ENCODE measurements at regions not wholly inside any gene's neighbourhood (a gene's known extent, or its start where the extent isn't known, plus 50 kb on each side); places are given as distances from the start of the nearest gene placed in this dataset.

DNA sequence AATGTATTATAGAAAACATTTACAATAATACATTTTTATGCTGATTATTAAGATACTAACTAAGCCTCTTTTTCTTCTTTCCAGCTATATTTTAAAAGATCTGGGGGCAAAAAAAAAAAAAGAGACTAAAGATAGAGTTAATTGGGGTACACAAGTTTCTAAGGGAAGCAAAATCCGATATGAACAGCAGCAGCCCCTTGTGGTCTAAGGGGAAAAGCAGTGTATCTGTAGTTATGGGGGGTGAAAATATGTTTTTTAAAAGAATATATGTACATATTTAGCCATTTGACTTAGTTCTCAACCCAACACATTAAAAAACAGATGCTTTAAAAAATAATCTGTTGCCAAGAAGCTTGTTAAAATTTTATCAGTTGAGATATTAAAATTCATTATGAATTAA is 134.3 kb upstream of the POU5F2 start:
- no peak for DNase-seq

DNA sequence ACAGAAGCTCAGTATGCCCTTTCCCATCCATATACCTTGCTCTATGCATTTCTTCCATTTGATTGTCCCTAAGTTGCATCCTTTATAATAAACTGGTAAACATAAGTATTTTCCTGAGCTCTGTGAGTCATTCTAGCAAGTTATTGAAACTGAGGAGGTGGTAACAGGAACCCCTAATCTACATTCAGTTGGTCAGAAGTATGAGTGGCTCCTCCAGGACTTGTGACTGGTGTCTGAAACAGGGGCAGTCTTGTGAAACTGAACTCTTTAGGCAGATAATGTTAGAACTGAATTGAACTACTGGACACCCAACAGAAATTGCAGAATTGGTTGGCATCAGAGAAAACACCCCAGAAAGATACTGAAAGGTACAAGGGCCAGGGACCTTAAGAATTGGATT is 133.1 kb upstream of the POU5F2 start:
- no peak for DNase-seq

DNA sequence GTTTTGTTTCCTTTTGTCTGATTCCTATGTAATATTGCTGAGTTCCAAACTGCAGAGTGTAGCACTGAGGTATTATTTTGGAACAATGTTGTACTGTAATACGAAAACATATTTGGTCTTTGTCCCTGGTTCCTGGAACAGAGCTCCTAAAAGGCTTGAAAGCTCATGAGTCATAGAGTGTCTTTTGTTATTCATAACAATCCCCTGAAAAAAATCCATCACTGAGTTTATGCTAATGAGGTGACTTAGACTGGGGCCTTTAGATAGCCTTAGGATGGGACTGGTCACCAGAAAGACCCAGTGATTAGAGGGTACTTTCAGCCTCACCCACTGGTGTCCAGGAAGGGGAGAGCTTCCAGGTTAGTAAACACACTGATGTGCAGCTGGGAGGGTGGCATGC is 132.7 kb upstream of the POU5F2 start:
- DNase-seq, result no peak

DNA sequence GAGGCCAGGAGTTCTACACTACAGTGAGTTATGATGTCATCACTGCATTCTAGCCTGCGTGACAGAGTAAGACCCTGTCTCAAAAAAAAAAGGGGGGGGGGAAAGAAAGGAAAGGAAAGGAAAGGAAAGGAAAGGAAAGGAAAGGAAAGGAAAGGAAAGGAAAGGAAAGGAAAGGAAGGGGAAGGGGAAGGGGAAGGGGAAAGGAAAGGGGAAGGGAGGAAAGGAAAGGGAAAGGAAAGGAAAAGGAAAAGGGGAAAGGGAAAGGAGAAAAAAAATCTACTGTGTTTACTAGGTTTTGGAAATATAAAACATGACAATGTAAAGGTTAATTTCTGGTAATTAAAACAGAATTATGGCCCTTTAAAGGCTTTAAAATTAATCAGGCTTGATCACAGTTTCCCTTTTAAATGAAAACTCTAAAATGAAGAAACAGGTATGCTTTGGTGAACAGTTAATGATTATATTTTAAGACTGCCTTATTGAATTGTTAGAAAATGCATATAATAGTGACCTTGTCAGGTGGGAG is 131.9 kb upstream of the POU5F2 start:
- DNase-seq, result no peak

DNA sequence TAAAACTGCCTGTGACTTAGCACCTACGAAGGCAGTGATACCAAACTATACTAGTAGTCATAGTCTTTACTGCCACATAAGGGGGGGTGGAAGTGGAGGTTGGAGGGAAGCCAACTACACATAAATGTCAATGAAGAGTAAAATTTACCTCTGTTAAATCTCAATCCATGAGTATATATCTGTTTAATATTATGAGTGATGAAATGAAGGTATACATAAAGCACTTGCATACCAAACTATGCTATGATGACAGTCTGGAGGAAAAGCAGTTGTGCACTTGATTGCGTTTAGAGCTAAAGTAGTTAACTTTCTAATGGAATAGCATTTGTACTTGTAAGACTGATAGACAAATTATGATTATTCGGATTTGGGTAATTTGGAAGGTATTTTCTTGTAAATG is 129.2 kb upstream of the POU5F2 start:
- no peak for DNase-seq

DNA sequence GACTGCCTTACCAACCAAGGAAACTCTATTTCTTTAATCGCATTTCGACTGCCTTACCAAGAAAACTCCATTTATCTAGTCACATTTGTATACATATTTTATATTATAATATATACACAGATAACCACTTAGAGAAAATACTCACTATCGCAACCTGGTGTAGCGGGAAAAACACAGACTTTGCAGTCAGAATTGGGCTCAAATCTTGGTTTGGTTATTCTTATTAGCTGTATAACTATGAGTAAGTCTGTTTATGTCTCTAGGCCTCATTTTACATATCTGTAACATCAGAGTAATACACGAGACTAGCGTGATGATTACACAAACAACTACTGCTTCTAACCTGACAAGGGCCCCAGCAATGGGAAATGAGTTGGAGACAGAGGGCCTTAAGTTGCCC is 127.5 kb upstream of the POU5F2 start:
- no peak for DNase-seq

DNA sequence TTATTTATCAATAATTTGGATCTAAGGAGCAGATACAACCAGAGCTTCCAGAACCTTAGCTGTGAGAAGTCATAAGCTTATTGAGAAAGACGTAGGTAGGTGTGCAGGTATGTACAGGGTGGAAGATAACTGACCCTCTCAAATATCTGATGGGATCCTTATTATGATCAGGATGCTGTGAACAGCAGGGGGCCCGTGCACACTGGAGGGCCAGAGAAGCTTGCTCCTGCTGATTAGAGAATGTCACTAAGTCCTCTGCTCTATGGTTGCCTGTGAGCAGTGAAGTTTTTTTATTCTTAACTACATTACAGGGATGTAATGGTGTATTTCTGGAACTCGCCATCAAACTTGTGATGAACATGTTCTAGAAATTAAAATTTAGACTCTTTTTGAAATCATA is 108.9 kb upstream of the POU5F2 start:
- DNase-seq, result no peak

DNA sequence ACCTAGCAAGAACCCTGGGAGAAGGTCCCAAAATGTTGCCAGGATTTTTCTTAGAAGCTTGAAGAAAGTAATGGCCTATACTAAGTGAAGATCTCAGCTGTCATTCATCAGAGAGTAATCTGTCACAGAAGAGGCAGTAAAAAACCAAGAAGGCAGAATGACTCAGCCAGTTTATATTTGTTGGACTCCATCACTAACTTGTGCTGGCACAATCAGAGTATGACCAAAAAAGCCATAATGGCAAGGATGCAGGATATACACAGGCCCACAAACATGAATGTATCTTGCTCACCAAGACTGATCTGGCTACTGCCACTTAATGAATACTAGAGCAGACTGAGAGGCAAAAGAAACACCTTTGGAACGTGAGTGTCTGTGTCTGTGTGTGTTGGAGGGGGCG is 104.0 kb upstream of the POU5F2 start:
- DNase-seq, result no peak

DNA sequence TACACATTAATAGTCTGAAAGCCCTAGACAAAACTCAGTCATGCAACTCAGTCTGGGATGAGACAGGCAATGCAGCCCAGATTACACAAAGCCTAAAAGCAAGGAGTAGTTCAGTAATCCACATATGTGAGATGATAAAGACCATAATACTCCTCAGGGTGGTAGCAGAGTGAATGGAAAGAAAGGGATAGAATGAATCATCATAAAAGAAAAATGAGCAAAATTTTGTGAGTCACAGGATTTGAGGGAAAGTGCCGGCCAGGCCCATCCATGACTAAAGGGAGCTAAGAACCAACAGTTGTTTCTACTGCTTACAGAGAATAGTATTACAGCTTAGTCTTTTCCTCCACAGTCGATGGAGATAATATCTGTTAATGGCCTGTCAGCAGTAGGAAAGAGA is 90.0 kb upstream of the POU5F2 start:
- no peak for DNase-seq

DNA sequence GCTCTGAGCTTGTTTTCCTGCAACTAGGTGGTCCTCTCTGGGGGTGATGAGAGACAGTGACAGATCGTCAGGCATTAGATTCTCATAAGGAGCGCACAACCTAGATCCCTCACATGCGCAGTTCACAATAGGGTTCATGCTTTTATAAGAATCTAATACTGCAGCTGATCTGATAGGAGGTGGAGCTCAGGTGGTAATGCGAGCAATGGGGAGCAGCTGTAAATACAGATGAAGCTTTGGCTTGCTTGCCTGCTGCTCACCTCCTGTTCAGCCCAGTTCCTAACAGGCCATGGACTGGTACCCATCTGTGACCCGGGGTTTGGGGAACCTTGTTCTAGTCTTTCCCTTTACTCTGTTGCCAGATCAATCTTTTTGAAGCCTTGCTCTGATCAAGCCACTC is 89.5 kb upstream of the POU5F2 start:
- DNase-seq, result no peak

DNA sequence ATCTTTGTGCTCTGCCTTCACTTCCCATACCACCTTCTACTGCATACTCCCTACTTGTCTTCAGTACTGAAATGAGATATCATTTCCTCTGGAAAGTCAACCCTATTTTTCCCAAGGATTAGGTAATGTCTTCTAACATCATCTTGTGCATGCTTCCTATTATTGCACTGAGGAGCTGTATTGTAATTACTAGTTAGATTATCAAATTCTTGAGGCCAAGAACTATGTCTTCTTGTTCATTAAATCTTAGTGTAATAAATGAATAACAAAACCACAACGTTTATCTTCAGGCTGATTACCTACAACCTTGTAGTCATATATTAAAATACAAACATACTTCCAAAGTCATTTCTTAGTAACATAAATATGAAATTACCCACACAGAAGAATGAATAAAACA is 87.9 kb upstream of the POU5F2 start:
- no peak for DNase-seq

DNA sequence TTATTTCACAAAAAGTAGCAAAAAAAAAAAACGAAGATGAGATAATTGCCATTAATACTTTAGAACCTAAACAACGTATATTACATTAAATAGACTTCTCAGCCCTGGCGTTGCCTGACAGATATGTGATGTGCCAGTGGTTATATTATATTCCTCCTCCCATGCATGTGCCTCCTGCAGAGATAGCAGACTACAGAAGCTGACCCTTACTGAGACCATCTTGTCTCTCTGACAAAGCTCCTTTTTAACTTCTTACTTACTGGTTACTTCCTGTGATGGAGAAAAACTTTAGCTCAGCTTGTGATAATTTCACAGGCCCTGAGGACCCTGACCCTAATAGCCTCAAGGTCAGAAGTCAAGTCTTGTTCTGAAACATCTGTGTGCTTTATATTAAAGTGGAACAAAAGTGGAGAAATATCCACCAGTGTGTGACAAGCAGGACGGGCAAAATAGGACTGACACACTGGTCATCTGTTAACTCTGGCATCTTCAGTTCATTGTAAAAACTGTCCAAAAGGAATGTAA is 80.6 kb upstream of the POU5F2 start:
- no peak for DNase-seq

DNA sequence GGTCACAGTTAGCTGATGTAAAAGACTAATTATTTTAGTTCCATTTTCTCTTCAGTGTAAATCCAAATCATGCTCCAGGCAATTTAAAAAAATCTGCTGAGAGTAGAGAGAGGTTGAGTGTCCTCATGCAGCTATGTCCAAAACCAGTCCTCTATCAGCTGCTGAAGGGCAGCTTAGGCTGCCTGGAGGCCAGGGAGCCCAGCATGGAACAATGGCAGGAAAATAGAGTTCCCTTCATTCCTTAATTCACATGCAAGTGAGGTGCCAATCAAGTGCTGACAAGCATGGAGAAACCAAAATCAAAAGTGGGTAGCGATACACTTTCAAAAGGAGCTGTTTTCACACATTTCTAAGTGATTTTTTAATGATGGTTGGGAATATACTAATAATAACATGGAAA is 78.3 kb upstream of the POU5F2 start:
- no peak for DNase-seq

DNA sequence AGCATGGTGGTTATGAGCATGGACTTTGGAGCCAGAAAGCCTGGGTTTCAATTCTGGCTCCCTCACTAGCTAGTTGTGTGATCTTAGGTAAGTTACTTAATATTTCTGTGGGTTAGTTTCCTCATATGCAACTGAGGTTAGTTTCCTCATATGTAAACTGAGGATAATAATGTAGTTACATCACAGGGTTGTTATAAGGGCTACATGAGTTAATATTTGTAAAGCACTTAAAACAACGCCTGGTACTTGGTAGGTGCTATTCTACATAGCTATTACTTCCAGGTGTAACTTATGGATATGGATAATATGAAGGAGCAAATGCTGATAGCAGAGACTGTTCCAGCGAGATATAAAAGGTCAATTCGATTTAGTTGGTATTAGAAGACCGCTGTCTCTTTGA is 69.4 kb upstream of the POU5F2 start:
- no peak for DNase-seq

DNA sequence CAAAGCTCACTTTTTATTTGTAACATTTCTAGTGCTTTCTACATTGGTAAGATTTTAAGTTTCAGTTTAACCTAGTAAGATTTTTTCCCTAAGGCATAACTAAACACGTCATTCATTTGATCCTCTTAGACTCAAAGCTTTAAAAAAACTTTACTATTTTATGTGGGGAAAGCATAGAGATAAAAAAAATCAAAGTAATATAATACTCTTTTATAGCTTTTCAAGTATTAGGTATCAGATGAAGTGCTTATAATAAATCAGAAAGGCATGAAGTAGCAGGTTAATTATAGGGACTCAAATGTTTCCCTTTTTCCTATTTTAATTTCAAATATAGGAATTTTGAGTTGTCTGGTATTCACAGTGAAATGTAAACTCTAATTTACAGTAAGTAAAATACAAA is 68.0 kb upstream of the POU5F2 start:
- no peak for DNase-seq

DNA sequence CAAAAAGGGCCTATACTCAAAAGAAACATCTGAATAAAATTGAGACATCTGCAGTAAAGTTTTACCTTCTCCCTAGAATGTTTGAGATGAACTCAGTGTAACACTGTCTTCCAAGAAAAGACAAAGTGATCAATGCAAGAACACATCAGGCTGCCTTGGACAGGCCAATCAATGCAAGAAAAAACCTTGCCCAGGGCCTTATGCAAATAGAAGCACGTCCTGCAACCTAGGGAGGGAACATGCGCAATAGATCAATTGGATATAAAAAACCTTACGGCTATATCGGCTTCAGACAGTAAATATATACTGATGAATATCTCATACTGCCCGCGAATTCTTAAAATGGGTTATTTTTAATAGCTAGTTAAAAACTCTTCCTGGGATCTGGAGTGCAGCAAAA is 66.4 kb upstream of the POU5F2 start:
- DNase-seq, result no peak

DNA sequence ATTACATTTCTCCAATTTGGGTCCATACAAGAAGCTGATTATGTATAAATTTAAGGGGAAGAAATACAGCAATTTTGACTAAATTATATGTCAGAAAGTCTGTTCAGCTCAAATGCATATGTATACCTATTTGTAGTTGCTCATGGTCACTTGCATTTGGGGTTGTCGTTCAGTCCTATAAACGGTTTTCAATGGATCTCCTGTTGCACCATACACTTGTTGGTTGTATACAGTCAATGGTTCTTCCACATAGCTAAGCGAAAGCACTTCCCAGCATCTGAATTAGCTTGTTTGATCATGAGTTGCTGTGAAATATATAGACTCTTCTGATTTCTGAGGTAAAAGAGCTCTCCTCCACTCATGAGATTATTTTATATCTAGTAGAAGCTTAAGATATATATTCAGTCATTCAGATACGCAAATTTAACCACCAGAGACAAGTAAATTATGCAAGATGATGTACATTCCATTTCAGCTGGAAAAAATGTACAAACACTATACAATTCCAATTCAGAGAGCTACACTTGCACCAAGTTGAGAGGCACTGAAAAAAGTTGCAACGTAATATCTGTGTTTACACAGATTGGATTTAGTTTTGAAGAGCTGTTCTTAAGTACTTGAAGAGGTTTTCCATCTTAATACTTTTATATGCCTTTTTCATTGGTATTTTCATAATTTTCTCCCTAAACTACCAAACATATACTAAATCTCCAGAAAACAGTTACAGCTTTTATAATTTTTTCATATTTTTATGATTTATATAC is 64.4 kb upstream of the POU5F2 start:
- no peak for DNase-seq

DNA sequence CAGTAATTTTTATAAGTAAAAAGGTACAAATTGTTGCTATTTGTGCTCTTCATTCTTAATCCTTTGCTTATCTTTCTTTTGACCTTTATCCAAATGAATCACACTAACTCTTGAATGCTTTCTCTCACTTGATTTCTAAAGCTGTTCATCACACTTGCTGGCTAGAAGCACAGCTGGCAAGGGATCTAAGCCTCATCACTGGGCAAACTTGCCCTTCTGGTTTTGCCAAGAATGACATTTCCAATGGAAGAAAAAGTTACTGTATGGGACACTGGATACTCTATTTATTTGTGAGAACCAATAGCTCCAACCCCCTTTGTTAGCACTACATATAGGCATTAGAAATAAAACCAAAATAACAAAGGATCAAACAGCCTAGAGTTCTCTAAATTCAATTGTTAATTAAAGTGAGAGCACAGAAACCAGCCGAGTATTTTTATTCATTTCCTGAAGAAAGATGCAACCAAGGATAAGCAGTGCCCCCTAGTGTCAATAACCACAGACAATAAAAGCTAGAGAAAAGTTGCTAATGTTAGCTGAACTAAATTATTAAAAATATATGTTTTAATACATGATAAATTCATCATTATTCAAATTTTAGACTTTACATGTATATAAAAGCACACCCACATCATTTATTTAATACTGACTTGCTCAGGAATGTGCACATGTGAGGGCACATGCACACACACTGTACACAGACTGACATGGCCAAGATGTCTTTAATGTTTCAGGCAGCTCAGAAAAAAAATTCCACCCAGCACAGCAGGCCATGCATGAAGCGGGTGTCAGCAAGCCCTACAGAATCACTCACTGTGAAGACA is 59.8 kb upstream of the POU5F2 start:
- DNase-seq, result peak in 1 of 2 experiments; percentile 16

DNA sequence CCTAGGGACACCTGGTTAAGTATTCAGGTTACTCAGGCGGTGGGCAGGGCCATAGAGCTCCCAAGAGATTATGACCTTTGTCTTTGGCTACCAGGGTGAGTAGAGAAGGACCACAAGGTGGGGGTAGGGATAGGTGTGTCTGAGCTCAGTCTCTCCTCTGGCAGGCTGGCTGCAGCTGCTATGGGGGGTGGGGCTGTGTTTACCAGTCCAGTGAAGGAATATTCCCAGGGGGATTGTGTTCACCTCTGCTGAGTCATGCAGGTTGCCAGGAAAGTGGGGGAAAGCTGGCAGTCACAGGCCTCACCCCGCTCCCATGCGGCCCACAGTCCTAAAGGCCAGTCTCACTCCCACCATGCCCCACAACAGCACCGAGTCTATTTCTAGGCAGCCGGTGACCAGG is 53.6 kb upstream of the POU5F2 start:
- no peak for DNase-seq

DNA sequence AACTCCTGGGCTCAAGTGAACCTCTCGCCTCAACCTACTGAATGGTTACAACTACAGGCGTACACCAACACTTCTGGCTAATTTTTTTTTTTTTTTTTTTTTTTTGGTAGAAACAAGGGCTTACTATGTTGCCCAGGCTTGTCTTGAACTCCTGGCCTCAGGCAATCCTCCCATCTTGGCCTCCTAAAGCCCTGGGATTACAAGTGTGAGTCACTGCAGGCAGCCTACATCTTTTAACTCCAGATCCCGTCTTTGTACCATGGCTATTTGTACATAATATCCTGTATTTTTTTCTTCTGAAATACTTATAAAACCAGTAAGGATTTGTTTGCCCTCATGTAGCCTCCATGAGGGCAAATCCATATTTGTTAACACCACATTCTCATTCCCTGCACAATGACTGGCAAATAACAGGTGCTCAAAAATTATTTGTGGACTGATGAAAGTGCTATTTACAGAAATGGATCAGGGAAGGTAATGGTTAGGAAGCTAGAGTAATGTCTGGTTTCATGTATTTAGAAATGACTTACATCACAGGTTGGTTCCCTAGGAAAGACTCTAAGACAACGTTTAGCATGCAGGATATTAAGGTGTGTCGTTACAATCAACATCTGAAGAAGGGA is 51.9 kb upstream of the POU5F2 start:
- DNase-seq, result no peak

DNA sequence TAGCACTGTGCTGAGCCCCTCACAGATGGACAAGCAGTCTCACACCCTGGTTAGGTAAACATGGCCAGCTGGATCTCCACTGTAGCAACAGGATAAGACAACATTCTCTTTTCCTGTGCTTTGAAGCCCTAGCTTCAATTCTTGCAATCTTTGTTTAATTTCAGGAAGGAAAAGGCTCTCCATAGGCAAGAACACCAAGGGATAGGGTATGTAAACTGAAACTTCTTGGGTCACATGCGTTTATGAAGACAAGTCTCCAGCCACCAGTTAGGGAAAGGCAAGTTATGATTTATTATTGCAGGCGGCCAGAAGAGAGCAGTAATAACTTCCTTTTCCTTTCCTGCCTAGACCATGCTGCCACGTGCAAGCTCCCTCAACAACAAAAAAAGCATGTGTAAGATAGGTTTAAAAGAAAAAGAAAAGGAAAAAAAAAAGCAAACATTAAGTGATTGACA is 50.1 kb upstream of the POU5F2 start:
- no peak for DNase-seq
